Smooth muscle cell (in vitro differentiated cells): ENCODE measurements at regions not wholly inside any gene's neighbourhood (a gene's known extent, or its start where the extent isn't known, plus 50 kb on each side); places are given as distances from the start of the nearest gene placed in this dataset.

Experiments
- DNase-seq: peaks from one replicate; lab custom pipeline; 2025; ENCODE audit not compliant: unreplicated experiment; lab: John Stamatoyannopoulos, UW
- H2AFZ ChIP-seq: fragments of 200-600 bp; sonication (generic); 2 replicates; pipeline ENCODE4 v1.6.0; 2016; ENCODE audit warnings: antibody characterized with exemption, low read depth, mild to moderate bottlenecking
- H3F3A ChIP-seq: fragments of 200-600 bp; sonication (generic); 2 replicates; pipeline ENCODE4 v1.6.0; 2017; ENCODE audit warnings: antibody characterized with exemption, low read depth
- H3K27ac ChIP-seq: fragments of 200-600 bp; sonication (generic); 2 replicates; pipeline ENCODE4 v1.5.1; 2016; ENCODE audit warnings: low read depth, mild to moderate bottlenecking
- H3K27me3 ChIP-seq: fragments of 200-600 bp; sonication (generic); 2 replicates; pipeline ENCODE4 v1.6.1; 2016; ENCODE audit warnings: low read depth, mild to moderate bottlenecking
- H3K36me3 ChIP-seq: fragments of 200-600 bp; sonication (generic); 2 replicates; pipeline ENCODE4 v1.5.1; 2016; ENCODE audit warnings: low read depth
- H3K4me1 ChIP-seq: fragments of 200-600 bp; sonication (generic); 2 replicates; pipeline ENCODE4 v1.5.1; 2016; ENCODE audit warnings: low read depth
- H3K4me2 ChIP-seq: fragments of 200-600 bp; sonication (generic); 2 replicates; pipeline ENCODE4 v1.6.0; 2016; ENCODE audit warnings: mild to moderate bottlenecking
- H3K4me3 ChIP-seq: fragments of 200-600 bp; sonication (generic); 2 replicates; pipeline ENCODE4 v1.5.1; 2016; ENCODE audit warnings: mild to moderate bottlenecking
- H3K79me2 ChIP-seq: fragments of 200-600 bp; sonication (generic); 2 replicates; pipeline ENCODE4 v1.6.0; 2016; ENCODE audit warnings: low read depth, mild to moderate bottlenecking
- H3K9ac ChIP-seq: fragments of 200-600 bp; sonication (generic); 2 replicates; pipeline ENCODE4 v1.6.0; 2016; ENCODE audit warnings: low read depth
- H3K9me3 ChIP-seq: fragments of 200-600 bp; sonication (generic); replicated peaks from 2 replicates; pipeline ENCODE4 v1.5.1; 2016; ENCODE audit warnings: low read depth
- H4K20me1 ChIP-seq: fragments of 200-600 bp; sonication (generic); 2 replicates; pipeline ENCODE4 v1.6.0; 2016; ENCODE audit warnings: low read depth
- WGBS: methylation state at CpG from one replicate; pipeline ENCODE4 v1.1.7; 2016; ENCODE audit warnings: low lambda C conversion rate; 5-methylcytosine and 5-hydroxymethylcytosine counted together
- TF ChIP-seq, protein P1 (sequence below): fragments of 200-600 bp; sonication (generic); IDR thresholded peaks from 2 replicates; pipeline ENCODE4 v1.5.1; 2017; ENCODE audit warnings: borderline replicate concordance, mild to moderate bottlenecking, antibody characterized with exemption; ENCODE audit not compliant: insufficient read depth, poor library complexity, severe bottlenecking

DNA sequence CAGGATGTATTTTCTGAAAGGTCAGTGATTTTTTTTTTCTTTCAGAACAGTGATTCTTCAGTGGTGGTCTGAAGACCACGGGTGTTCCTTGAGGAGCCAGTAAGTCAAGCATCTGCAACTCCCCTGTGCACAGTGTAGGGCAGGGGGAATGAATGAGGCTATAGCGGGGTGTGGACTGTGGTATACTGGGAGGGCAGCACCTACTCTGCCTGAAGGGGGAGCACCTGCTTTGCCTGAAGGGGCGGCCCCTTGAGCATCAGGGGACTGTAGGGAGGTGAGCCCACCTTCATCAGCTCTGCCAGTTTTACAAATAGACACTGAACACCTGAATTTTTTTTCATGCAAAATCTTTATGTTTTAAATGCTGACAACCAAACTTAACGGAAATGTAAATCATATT, 77.5 kb upstream of the RIPOR2 start:
- Histone ChIP-seq H3K9ac (no peak overlapping the region), H3K4me3 (no peak overlapping the region), H3K27ac (peak overlapping the region; percentile 71), H3K4me1 (peaks cover 9% of the 10 kb centered on the region), H3F3A (peaks cover 10% of the 10 kb centered on the region), H3K27me3 (no peaks in the 10 kb centered on the region), H3K36me3 (no peaks in the 10 kb centered on the region), H4K20me1 (no peaks in the 10 kb centered on the region), H2AFZ (no peak overlapping the region), H3K4me2 (peak overlapping the region; percentile 38), H3K9me3 (no peaks in the 10 kb centered on the region), H3K79me2 (no peaks in the 10 kb centered on the region)
- DNase-seq = no peak
- TF ChIP-seq, protein P1, sequence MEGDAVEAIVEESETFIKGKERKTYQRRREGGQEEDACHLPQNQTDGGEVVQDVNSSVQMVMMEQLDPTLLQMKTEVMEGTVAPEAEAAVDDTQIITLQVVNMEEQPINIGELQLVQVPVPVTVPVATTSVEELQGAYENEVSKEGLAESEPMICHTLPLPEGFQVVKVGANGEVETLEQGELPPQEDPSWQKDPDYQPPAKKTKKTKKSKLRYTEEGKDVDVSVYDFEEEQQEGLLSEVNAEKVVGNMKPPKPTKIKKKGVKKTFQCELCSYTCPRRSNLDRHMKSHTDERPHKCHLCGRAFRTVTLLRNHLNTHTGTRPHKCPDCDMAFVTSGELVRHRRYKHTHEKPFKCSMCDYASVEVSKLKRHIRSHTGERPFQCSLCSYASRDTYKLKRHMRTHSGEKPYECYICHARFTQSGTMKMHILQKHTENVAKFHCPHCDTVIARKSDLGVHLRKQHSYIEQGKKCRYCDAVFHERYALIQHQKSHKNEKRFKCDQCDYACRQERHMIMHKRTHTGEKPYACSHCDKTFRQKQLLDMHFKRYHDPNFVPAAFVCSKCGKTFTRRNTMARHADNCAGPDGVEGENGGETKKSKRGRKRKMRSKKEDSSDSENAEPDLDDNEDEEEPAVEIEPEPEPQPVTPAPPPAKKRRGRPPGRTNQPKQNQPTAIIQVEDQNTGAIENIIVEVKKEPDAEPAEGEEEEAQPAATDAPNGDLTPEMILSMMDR = peak; percentile 8
- 86% methylated on average over 4 of the region's 4 CpGs for WGBS

DNA sequence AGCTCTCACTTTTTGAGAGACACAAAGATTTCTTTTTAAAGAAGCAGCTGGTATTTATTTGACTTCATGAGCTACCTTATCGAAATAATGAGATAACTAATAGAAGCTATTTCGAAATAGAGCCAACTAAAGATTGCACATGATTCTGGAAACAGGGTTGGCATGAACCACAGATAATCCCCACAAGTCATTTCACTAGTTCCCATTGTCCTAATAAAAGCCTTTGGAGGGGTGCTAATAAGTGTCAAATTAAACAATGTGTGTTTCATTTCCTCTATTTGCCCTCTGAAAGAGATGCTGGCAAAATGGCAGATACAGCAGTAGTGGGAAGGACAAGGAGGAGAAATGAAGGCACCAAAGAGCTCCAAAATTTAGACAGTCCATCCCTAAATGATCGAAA, 78.6 kb upstream of the RIPOR2 start:
- Histone ChIP-seq H3K36me3 (no peaks in the 10 kb centered on the region), H3K9me3 (no peaks in the 10 kb centered on the region), H3K4me2 (no peak overlapping the region), H3K79me2 (no peaks in the 10 kb centered on the region), H4K20me1 (no peaks in the 10 kb centered on the region), H3K27ac (peak overlapping the region; percentile 88), H3K4me3 (no peak overlapping the region), H3F3A (peaks cover 10% of the 10 kb centered on the region), H2AFZ (peak overlapping the region; percentile 47), H3K27me3 (no peaks in the 10 kb centered on the region), H3K4me1 (peaks cover 9% of the 10 kb centered on the region), H3K9ac (peak overlapping the region; percentile 60)
- TF ChIP-seq, protein P1 = no peak
- 92% methylated on average over 3 of the region's 3 CpGs for WGBS
- no peak for DNase-seq

DNA sequence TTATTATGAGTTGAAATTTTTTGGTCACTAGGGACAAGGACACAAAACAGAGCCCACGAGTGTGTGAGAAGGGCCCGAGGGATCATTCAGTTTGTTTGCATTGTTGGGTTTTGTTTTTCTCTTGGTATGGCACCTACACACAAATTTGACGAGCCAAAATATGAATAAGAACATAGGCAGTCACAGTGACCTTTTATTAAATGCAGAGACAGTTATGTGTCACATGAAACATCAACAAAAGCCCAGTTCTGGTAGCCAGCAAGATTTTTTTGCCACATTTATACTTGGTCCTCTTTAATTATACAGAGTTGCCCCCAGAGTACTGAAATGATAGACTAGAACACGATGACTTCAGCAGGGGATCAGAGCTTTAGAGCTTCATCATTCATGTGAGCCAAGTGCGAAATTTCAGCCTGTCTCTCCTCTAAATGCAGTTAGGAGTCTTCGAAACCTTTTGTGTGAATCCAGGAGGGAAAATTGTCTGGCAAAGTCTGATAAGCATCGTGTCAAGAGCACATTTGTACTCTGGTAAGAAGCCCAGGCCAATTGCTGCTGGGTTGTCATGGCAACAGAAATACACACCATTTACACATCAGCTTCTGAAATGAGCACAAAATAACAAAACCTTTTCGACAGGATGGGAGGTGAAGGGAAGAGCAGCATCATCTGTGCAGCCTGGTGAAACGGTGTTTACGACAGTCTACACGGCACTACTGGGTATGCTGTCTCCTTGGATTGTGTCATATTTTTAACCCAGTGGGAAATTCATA, 79.2 kb upstream of the RIPOR2 start:
- Histone ChIP-seq H4K20me1 (no peaks in the 10 kb centered on the region), H3K4me3 (no peak overlapping the region), H3K27me3 (no peaks in the 10 kb centered on the region), H3K79me2 (no peaks in the 10 kb centered on the region), H3K4me1 (peaks cover 9% of the 10 kb centered on the region), H3K36me3 (no peaks in the 10 kb centered on the region), H2AFZ (peak overlapping the region; percentile 47), H3K9ac (peak overlapping the region; percentile 60), H3F3A (peaks cover 10% of the 10 kb centered on the region), H3K4me2 (peak overlapping the region; percentile 30), H3K9me3 (no peaks in the 10 kb centered on the region), H3K27ac (peak overlapping the region; percentile 88)
- 36% methylated on average over 11 of the region's 11 CpGs for WGBS
- DNase-seq = no peak
- TF ChIP-seq, protein P1 = no peak
